Thyroid gland (tissue), 4 donors: ENCODE measurements at regions not wholly inside any gene's neighbourhood (a gene's known extent, or its start where the extent isn't known, plus 50 kb on each side); places are given as distances from the start of the nearest gene placed in this dataset.

Experiments used
- DNase-seq, 2 donors: peaks; one replicate each; pipeline ENCODE4 v3.0.0-alpha.2; 2019
- H3K27ac ChIP-seq, 3 donors: fragments of 200-600 bp; sonication (generic); 1 replicate in 2 of 3; 2 replicates in 1 of 3; pipeline ENCODE4 v1.5.1; 2016 to 2019; ENCODE audit warnings: mild to moderate bottlenecking in 1 of 3, moderate library complexity in 1 of 3
- H3K27me3 ChIP-seq: fragments of 200-600 bp; sonication (generic); one replicate; pipeline ENCODE4 v1.5.1; 2019
- H3K36me3 ChIP-seq, 2 donors: fragments of 200-600 bp; sonication (generic); one replicate each; pipeline ENCODE4 v1.5.1; 2016 to 2019
- H3K4me1 ChIP-seq, 2 donors: fragments of 200-600 bp; sonication (generic); one replicate each; pipeline ENCODE4 v1.5.1; 2017 to 2019
- H3K4me3 ChIP-seq, 3 donors: fragments of 200-600 bp; sonication (generic); replicated peaks in 1 of 3; 1 replicate in 2 of 3; 2 replicates in 1 of 3; pipeline ENCODE4 v1.5.1; 2016; ENCODE audit warnings: mild to moderate bottlenecking in 1 of 3
- H3K9me3 ChIP-seq: fragments of 200-600 bp; sonication (generic); one replicate; pipeline ENCODE4 v1.5.1; 2017
- POLR2A ChIP-seq, 2 donors: fragments of 450-650 bp; IDR thresholded peaks; one replicate each; pipeline ENCODE4 v1.6.1; 2017; ENCODE audit warnings: antibody characterized with exemption in 2 of 2, mild to moderate bottlenecking in 2 of 2, moderate library complexity in 1 of 2
- WGBS, 2 donors: methylation state at CpG; one replicate each; pipeline ENCODE4 v1.1.5; 2017; 5-methylcytosine and 5-hydroxymethylcytosine counted together
- intact Hi-C: fragments of 100-400 bp; cut with DNase I; formaldehyde crosslinking; loops from one replicate; pipeline ENCODE4 v1.15.1; 2023
- TF ChIP-seq, protein P1 (sequence below), 6 experiments: fragments of 200-600 bp in 3 of 6; fragments of 450-650 bp in 3 of 6; sonication (generic) in 3 of 6; IDR thresholded peaks; one replicate each; pipeline ENCODE4 v1.5.1; 2016 to 2019; ENCODE audit warnings: antibody characterized with exemption in 6 of 6, mild to moderate bottlenecking in 2 of 6, inconsistent platforms in 1 of 6, moderate library complexity in 1 of 6

DNA sequence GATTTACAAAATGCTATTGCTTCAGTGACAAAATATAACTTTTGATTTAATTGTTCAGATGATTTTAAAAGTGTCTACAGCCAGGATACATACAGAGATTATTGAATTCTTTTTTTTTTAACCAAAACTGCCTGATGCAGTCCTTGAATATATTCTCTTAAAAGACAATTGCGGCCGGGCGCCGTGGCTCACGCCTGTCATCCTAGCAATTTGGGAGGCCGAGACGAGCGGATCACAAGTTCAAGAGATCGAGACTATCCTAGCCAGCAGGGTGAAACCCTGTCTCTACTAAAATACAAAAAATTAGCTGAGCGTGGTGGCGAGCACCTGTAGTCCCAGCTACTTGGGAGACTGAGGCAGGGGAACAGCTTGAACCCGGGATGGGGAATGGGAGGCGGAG lies 497.0 kb upstream of the FSIP2 start:
- 85 to 87% methylated on average over 13 of the region's 13 CpGs for WGBS, 2 donors
- no peaks in the 10 kb centered on the region for H3K9me3 ChIP-seq
- no peaks in the 10 kb centered on the region for H3K27me3 ChIP-seq
- H3K36me3 ChIP-seq = no peaks in the 10 kb centered on the region
- TF ChIP-seq POLR2A (IDR thresholded peaks at IDR 0.05) = no peak
- TF ChIP-seq, protein P1, sequence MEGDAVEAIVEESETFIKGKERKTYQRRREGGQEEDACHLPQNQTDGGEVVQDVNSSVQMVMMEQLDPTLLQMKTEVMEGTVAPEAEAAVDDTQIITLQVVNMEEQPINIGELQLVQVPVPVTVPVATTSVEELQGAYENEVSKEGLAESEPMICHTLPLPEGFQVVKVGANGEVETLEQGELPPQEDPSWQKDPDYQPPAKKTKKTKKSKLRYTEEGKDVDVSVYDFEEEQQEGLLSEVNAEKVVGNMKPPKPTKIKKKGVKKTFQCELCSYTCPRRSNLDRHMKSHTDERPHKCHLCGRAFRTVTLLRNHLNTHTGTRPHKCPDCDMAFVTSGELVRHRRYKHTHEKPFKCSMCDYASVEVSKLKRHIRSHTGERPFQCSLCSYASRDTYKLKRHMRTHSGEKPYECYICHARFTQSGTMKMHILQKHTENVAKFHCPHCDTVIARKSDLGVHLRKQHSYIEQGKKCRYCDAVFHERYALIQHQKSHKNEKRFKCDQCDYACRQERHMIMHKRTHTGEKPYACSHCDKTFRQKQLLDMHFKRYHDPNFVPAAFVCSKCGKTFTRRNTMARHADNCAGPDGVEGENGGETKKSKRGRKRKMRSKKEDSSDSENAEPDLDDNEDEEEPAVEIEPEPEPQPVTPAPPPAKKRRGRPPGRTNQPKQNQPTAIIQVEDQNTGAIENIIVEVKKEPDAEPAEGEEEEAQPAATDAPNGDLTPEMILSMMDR (IDR thresholded peaks at IDR 0.05) = no peak
- DNase-seq = no peak
- no peaks in the 10 kb centered on the region for H3K4me1 ChIP-seq
- H3K4me3 ChIP-seq = no peak overlapping the region
- H3K27ac ChIP-seq = no peak overlapping the region
- intact Hi-C loops = no loop called here

DNA sequence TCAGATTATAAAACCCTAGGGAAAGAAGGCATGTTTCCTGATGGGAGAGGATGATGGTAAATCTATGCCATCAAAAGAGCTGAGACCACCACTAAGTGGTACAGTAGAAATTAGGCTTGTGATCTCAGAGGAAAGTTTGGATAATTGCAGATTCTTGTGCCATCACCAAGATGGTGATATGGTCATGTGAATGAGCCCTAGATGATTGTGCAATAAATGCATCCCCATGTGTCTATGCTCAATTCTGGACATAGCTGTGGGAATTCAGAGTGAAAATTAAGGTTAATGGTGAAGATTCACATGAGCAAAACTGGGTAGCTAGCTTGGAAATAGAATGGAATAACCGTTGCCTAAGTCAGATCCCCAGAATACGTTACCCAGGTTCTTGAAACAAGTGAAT lies 496.1 kb upstream of the FSIP2 start:
- no peak for DNase-seq
- Histone ChIP-seq H3K4me1 (no peaks in the 10 kb centered on the region), H3K4me3 (no peak overlapping the region), H3K36me3 (no peaks in the 10 kb centered on the region), H3K27me3 (no peaks in the 10 kb centered on the region), H3K9me3 (no peaks in the 10 kb centered on the region), H3K27ac (no peak overlapping the region)
- TF ChIP-seq, protein P1 (IDR thresholded peaks at IDR 0.05) = no peak
- no peak for TF ChIP-seq POLR2A (IDR thresholded peaks at IDR 0.05)
- 82 to 84% methylated on average over 2 of the region's 2 CpGs for WGBS, 2 donors
- intact Hi-C loops = no loop called here

DNA sequence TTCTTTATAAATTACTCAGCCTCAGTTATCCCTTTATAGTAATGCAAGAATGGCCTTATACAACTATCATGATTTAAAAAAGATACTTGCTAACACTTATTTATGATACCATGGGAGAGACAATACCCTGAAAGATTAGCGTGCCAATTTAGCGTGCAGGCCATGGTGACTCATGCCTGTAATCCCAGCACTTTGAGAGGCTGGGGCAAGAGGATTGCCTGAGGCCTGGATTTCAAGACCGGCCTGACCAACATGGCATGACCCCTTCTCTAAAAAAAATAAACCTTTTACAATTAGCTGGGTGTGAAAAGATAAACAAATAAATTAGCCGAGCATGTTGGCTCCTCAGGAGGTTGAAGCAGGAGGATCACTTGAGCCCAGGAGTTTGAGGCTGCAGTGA lies 493.4 kb upstream of the FSIP2 start:
- 88 to 94% methylated on average over 4 of the region's 4 CpGs for WGBS, 2 donors
- Histone ChIP-seq H3K27ac (no peak overlapping the region), H3K9me3 (no peaks in the 10 kb centered on the region), H3K27me3 (no peaks in the 10 kb centered on the region), H3K4me3 (no peak overlapping the region), H3K4me1 (no peaks in the 10 kb centered on the region), H3K36me3 (no peaks in the 10 kb centered on the region)
- no peak for DNase-seq
- TF ChIP-seq, protein P1 (IDR thresholded peaks at IDR 0.05) = no peak
- TF ChIP-seq POLR2A (IDR thresholded peaks at IDR 0.05) = no peak
- intact Hi-C loops = no loop called here

DNA sequence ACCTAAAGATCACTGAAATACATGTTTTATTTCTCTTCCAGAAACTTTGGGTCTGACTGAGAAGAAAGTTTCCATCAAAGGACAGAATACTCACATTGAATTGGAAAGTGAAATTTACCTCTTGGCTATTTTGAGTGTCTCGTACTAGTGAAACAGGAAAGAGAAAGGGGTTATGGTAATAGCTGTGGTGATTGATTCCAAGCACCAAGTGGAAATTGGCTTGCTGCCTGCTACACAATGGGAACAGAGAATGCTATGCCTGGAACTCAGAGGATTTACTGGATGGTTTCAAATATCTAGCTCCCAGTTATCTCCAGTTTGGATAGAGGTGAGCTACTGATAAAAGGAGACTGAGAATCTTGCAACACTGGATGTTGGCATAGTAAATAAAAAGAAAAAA lies 492.8 kb upstream of the FSIP2 start:
- Histone ChIP-seq H3K4me3 (no peak overlapping the region), H3K27me3 (no peaks in the 10 kb centered on the region), H3K27ac (no peak overlapping the region), H3K9me3 (no peaks in the 10 kb centered on the region), H3K4me1 (no peaks in the 10 kb centered on the region), H3K36me3 (no peaks in the 10 kb centered on the region)
- DNase-seq = no peak
- 54 to 62% methylated on average over 1 of the region's 1 CpG for WGBS, 2 donors
- intact Hi-C loops = no loop called here
- TF ChIP-seq, protein P1 (IDR thresholded peaks at IDR 0.05) = no peak
- TF ChIP-seq POLR2A (IDR thresholded peaks at IDR 0.05) = no peak

DNA sequence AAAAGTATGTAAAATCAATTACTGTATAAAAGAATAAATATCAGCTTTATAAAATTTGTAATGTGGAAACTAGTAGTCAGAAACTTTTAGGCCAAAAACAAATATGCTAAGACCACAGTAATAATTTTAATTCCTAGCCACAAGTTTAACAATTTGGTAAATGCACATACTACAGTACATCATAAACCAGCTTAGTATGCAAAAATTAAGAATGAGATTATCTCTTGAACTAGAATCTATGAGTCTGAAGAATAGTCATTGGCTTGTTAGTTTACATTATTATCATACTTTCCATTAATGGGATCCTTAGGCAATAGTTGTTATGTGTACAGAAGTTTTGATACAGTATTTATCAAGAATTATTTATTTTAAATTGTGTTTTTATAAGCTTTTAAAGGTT lies 491.9 kb upstream of the FSIP2 start:
- DNase-seq = no peak
- Histone ChIP-seq H3K27me3 (no peaks in the 10 kb centered on the region), H3K36me3 (no peaks in the 10 kb centered on the region), H3K4me1 (no peaks in the 10 kb centered on the region), H3K27ac (no peak overlapping the region), H3K4me3 (no peak overlapping the region), H3K9me3 (no peaks in the 10 kb centered on the region)
- no peak for TF ChIP-seq POLR2A (IDR thresholded peaks at IDR 0.05)
- TF ChIP-seq, protein P1 (IDR thresholded peaks at IDR 0.05) = no peak
- intact Hi-C loops = no loop called here
